GM21381 (cell line): ENCODE measurements at regions not wholly inside any gene's neighbourhood (a gene's known extent, or its start where the extent isn't known, plus 50 kb on each side); places are given as distances from the start of the nearest gene placed in this dataset.
"Not testable (repeated sequence)": the region's sequence is repeated elsewhere in the genome, so short reads cannot be mapped to it uniquely, and the experiment has no call there.

ENCODE experiments used
- ATAC-seq: cut with Tn5 transposase; IDR thresholded peaks from one replicate; pipeline ENCODE4 v1.9.1; 2021; ENCODE audit warnings: mild to moderate bottlenecking, moderate library complexity; ENCODE audit not compliant: unreplicated experiment

DNA sequence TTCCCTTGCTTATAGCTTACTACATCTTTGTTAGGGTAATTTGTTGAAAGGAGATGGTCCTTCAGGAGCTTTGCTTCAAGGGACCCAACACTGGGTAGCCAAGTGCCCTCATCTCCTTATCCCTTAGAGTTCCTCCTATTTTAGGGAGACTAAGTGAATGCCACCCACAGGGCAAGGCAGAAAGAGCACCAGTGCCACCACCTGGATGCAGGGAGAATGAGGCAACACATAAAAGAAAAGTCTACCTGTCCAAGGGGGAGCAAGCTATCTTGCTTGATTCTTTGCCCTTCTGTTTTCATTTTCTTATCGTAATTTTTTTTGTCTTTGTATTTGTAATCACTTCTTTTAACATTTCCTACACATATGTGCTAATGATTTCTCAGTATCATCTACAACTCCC is 205.5 kb downstream of the NPR3 start:
- no peak for ATAC-seq

DNA sequence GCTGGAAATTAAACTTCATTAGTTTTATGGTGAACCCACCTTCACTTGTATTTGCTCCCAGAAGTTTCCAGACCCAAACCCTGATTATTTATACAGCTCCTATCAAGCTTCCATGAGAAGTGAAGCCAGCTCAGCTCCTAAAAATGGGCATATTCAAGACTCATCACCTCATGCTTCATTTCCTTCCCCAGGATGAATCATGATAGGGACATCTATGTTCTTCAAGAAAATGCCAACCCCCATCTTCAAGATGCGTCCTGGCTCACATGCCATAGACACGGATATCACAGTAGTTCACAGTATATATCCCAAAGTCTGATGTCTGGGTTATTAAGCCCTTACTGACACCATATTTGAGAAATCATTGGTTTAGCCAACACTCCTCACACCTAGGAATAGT is 217.6 kb downstream of the NPR3 start:
- no peak for ATAC-seq

DNA sequence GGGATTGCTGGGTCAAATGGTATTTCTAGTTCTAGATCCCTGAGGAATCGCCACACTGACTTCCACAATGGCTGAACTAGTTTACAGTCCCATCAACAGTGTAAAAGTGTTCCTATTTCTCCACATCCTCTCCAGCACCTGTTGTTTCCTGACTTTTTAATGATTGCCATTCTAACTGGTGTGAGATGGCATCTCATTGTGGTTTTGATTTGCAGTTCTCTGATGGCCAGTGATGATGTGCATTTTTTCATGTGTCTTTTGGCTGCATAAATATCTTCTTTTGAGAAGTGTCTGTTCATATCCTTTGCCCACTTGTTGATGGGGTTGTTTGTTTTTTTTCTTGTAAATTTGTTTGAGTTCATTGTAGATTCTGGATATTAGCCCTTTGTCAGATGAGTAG is 220.3 kb downstream of the NPR3 start:
- ATAC-seq: not testable (repeated sequence)

DNA sequence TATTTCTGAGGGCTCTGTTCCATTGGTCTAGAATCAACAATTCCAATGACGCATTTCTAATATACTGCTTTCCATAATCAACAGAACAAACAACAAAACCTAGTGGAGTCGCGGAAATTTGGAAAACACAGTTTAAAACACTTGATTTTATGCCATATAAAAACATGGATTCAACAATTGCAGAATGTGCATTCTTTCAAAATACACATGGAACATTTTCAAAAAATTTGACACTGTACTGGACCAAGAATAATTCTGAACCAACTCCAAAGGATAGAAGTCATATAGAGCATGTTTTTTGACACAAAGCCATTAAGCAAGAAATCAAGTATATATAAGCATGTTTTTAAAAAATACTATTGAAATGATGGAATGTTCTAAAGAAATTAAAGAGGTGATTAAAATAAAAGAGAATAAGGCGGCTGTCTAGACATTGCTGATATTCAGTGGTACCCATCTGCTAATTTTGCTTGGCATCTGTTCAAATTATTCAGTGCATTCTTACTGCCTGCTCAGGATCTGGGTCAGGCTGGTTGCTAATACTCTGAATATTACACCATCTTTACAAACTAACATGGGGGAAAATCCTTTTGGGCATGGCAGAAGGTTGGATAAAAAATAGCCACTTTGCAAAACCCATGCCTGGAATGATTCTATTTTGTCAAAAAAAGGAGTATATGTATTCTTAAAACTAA is 221.3 kb downstream of the NPR3 start:
- no peak for ATAC-seq

DNA sequence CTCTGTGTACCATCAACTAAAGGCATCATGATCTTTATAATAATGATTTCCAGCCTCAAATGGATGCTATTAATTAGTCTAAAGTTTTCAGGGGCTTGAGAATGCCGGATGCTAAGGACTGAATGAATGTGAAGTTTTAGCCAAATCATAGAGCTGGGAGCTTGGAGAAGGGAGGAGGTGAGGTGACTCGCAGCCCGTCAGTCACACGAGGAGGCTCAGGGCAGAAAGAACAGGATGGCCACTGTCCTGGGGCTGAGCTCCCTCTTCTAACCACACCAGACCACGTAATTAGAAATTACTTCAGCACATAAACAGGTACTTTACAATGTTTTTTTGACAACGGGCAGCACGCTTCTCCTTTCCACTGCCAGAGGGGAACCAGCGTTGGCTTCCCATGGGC is 222.6 kb downstream of the NPR3 start:
- ATAC-seq: no peak

DNA sequence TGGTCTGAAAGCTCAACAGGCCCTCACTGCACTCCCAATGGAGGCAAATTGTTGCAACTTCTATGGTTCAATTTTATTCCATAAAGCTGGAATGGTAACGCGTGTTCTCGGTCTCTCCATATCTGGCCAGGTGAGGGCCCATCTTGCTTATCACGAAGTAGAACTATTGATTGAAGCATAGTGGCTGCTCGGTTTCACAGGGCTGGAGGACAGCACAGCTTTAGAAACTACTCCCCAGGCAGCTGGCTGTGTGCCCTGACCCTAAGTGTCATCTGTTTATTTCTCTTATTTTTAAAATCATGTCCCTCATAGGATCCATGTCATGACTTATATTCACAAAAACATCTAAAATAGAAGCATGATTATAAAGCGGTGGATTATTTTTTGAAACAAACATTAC is 223.4 kb downstream of the NPR3 start:
- ATAC-seq: no peak

DNA sequence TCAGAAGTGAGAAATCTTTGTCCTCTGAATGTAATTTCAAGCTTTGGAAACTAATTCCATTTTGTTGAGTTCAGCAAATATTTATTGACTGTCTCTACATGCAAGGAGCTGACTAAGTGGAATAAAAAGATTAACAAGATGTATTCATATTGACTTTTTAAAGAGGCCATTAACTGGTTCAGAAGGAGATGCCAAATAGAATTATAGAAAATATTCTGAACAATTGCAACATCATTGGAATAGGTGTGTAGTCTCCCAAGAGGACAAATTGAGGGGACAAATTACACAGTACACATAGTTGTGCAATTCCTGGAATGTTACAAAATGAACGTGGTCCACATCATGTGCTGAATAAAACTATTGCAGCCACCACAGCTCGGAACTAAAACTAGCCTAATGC is 224.2 kb downstream of the NPR3 start:
- ATAC-seq: no peak

DNA sequence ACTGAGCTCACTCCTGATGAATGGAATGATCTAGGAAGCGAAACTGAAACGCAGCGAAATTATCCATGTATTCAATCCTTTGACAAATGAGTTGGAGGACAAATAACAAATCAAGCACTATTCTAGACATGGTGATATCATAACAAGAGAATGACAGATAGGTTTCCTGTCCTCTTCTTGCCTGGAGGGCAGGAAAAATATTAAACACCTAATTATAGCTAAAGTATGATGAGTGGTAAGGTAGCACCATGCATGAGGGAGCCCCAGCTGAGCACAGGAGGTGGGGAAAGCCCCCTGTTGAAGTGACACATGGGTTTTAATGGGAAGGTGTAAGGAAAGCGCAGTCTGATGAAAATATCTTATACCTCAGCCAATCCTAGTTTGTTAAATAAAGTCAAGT is 225.2 kb downstream of the NPR3 start:
- no peak for ATAC-seq

DNA sequence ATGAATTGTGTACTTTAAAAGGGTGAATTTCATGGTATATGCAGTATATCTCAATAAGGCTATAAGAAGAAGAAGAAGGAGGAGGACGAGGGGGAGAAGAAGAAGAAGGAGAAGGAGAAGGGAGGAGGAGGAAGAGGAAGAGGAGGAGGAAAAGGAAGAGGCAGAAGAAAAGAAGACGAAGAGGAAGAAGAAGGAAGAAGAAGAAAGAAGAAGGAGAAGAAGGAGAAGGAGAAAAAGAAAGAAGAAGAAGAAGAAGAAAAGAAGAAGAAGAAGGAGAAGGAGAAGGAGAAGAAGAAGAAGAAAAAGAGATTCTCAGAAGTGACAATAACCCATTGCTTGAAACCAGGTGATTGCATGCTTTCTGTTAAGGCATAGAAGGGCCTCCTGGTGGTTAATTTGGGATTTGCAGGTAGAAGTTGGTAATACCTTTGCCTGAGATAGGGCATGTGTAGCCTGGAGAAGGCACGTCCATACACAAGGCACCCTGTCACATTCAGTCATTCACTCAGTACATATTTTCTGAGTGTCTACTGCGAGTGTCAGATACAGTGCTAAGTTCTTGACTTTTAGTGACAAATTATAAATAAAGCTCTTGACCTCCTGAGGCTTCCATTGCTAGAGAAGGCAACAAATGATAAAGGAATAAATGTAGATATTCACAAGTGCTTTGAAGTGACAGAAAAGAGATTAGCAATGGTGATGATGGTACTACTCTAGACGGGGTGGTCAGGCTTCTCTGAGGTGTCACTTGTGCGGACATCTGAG is 231.3 kb downstream of the NPR3 start:
- ATAC-seq: no peak

DNA sequence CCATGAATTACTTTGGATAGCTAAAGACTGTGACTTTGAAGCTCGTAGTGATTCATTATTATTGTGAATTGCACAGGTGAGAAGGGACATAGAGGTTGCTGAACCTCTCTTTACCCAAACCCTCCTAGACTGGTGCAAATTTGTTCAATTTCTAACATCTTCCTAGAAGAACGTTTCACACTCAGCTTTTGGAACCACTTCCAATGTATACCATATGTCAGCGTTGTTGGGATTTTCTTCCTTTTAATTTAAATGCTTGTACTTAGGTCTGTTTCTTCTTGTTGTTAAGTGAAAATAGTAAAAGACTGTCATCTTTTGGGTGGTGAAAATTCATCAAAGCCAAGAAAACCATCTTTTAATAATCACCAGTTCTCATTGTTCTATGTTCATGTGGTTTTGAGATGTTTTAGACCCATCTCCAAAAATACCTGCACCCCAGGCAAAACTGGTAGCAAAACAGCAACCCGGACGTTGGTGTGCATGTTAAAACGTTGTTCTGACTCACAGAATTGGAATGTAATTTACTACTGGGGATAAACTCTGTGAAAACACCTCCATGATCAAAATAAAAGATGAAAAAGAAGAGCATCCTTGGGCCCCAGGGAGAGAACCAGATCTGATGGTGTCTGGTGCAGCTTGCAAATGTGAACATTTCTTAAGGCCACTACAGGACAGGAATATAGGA is 238.3 kb downstream of the NPR3 start:
- no peak for ATAC-seq

DNA sequence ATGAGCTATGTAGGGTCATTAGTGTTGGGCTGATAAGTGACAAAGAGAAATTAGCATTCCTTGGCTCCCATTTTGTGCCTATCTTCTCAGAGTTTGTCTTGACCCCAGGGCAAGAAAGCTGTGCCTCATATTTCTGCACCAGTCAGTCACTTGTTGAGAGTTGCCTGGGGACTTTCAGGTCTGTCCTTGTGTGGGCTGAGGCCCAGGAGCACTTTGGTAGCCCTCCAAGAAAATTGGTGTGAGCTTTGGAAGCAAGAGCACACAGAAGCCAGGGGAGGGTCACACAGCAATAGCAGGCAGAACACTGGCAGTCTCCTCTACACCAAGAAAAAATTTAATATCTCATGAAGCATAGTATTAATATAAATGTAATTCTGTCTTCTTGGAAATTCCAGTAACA is 239.9 kb downstream of the NPR3 start:
- no peak for ATAC-seq

DNA sequence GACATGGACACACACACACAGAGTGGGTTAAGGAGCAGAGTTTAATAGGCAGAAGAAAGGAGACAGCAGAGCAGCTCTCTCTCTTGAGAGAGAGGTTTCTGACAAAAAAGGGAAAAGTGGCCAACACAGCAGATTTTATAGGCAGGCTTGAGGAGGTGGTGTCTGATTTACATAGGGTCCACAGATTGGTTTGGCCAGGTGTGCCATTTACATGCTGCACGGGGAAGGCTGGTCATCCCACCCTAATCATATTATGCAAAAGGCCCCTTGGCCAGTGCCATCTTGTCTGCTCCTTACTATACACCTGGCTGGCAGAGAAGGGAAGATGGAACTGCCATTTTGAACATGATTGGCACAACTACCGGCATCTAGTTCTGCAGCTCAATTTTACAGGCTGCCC is 240.8 kb downstream of the NPR3 start:
- ATAC-seq: no peak

DNA sequence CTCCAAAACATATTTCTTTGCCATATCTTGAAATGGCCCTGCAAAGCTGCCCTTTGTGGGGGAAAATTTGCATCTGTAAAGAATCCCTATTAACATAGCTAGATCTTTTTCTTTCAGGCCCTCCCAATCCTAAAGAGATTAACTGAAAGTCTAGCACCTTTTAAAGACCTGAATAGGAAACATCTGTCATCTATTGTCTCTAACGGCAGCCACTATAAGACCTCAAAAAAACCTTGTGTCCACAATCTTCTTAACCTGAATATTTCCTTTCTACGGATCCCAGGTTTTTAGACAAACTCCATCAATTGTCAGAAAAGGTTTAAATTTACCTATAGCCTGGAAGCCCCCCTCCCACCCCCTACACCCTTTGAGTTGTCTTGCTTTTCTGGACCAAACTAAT is 241.3 kb downstream of the NPR3 start:
- not testable (repeated sequence) for ATAC-seq

DNA sequence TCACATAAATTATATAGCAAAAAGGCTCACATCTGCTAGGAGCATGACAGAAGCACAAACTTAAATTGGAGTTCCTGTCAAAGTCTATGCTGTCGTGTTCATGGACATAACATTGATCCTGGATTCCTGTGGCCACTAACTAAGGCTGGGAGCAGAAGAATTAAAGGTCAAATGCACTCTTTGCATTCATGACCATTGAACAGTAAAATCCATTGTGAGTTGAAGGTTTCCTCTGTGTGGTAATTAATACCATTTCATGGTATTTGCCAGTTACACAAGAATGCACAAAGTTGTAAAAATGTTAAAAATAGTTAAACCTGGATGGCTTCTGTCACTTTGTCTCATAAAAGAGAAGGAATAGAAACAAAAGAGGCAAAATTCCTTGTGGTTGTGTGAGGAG is 242.6 kb downstream of the NPR3 start:
- ATAC-seq: no peak

DNA sequence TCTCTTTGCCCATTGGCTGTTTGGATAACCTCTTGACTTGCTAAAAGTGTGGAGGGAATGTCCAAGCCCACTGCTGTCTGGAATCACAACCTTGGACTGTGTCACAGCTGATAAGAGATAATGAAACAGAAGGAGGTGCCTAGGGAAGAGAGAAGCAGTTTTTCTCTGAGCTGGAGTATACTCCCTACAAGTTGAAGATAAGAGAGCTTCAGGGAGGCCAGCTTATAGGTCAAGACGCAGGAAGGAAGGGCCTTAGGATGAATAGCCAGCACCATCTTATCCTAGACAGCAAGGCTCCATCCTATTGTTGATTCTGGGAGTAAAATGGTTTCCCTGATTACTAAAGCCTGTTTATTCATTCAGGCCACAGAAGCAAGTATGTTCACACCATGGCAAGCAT is 244.7 kb downstream of the NPR3 start:
- no peak for ATAC-seq

DNA sequence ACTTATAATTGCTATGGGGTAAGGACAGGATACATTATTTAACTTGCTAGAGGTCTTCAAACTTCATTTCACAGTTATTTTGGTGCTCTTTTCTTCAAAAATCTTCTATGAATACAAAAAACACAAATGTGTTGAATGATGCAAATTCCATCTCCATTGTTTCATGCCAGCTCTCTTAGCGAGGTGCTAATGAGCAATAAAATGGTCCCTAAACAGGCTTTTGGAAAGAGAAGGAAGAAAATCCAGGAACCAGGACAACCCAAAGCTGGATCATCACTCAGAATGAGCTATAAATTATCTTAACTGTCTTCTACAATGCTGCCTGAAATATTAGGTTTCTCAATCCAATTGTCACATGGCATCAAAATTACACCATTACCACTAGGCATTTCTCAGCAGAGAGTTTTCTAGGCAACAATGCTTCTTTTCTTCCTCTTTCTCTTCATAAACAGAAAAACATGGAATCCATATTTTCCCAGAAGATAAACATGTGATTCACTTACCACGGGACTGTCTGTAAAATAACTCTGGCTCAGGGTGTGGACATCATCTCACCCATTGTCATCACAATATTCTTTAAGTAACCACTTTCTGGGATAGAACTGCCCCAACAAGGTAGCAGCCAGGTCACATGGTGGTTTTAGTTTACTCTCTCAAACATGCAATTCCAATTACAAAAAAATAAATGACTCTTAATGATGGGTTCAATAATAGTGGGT is 249.4 kb downstream of the NPR3 start:
- ATAC-seq: no peak

DNA sequence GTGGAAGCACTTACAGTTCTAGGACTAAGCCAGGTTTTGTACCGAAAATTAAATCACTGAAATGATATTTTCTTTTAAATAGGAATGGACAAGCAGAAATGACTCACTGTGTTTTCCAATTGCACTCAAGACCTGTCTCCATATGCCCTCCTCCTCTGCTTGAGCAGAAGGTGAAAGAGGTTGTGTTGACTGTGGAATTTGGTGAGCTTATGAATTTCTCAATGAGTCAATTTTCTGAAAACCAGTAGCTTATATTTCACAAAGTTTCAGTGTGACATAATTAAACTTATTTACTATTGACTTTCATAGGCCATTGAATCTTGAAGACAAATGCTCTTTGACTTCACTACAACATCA is 249.9 kb downstream of the NPR3 start:
- no peak for ATAC-seq

DNA sequence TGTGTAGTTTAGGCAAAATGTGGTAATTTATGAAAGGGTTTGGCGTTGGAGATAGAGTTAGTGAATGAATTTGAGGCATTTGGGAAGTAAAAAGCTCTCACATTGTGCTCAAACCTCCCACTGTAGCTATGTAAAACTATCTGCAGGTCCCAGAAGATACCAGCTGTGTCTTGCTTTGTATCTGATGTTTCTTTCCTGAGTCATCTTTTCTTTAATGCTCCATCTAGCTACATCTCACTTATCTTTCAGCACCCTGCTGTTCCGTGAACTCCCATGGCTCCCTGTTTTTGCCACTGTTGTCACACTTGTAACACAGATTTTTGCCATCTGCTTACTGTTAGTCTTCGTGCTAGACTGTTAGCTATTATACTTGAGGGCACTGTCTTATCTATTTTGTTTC is 253.1 kb downstream of the NPR3 start:
- ATAC-seq: no peak

DNA sequence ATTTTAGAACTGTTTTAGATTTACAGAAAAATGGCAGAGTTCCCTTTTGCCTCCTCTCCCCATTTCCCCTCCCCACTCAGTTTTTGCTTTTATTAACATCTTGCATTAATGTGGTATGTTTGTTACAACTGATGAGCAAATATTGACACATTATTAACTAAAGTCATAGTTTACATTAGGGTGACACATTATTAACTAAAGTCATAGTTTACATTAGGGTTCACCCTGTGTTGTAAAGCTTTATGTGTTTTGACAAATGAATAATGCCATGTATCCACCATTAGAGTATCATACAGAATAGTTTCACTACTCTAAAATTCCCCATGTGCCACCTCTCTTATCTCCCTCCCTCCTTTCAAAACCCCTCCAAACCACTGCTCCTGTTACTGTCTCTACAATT is 262.5 kb downstream of the NPR3 start:
- no peak for ATAC-seq

DNA sequence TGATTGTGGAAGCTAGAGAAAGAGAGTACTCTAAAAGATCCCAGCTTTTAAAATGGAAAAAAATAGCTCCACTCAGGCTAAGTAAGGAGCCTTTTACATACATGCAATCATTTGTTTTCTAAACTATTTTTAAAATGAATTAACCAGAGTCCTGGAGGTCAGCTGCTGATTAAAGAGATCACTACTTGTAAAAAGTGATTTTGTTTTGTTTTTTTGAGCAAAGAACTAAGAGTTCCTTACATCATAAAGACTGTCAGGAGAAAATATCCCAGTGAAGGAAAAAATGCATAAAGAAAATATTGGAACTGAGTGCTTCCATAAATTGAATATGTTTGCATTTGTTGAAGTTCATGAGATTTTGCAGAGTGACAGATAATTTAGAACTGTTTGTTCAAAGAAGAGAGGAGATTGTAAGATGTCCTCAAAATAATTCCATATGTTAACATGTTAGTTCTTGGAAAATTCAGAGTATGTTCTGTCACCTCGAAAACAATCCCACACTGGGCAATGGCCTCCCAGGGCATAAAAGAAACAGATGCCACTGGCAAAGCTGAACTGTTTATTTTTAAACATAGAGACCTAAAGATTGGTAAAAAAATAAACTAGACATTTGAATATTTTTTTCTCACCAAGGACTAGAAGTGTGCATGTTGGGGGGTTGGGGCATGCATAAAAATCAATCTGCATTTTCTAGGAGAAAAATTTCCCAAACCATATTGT is 264.7 kb downstream of the NPR3 start:
- ATAC-seq: no peak

DNA sequence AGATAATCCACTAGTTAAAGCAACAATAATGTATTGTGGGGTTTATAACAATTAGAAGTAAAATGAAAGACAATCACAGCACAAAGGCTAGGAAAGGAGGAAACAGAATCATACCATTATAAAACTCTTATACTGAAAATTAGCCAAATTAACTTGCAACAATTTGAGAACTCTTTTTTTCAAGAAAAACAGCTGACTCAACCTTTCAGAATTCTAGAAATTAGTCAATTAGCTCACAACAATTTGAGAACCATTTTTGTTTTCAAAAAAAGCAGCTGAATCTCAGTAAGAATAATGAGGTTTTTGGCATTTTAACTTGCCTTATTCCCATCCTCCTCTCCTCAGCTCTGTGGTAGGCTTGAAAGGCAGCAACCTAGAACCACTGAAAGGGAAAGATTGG is 269.9 kb downstream of the NPR3 start:
- no peak for ATAC-seq
